GM19351 (cell line): ENCODE measurements at regions not wholly inside any gene's neighbourhood (a gene's known extent, or its start where the extent isn't known, plus 50 kb on each side); places are given as distances from the start of the nearest gene placed in this dataset.

Experiments used
- ATAC-seq: cut with Tn5 transposase; IDR thresholded peaks from one replicate; pipeline ENCODE4 v1.9.1; 2021; ENCODE audit warnings: mild to moderate bottlenecking, moderate library complexity; ENCODE audit not compliant: unreplicated experiment

DNA sequence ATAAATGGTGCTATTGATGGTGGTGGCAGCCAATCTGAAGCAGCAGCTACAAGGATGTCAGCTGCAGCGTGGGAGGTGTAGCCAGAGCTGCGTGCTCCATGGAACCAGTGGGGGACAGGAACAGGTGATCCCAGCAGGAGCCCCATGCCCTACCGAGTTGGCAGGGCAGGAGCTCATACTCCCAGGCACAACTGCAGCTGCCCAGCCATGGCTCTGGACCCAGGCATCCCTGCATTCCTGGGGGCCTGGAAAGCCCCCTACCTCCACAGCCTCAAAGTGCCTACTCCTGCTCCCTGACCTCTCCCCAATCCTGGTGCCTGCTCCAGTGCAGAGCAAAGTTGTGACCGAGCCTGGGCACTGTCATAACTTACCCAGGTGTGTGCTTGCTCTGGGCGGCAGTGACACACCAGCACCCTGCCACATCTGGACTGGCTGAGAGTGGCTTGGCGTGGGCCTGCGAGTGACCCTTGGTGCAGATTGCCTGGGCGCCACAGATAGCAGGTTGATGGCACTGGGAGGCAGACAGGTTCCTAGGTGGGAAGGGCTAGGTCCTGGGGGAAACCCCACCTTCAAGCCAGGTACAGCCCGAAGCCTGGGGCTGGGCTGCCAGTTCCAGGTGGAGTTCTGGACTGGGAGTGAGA lies 101.1 kb downstream of the DCAF12L2 start:
- ATAC-seq: no peak

- no peak for ATAC-seq
Measured at GRCh38 chrX:126065901-126066660, 100.0 kb downstream of the DCAF12L2 start.
